Gastrocnemius medialis (tissue), 4 donors: ENCODE measurements at regions not wholly inside any gene's neighbourhood (a gene's known extent, or its start where the extent isn't known, plus 50 kb on each side); places are given as distances from the start of the nearest gene placed in this dataset.

Source experiments
- ATAC-seq, 2 donors: fragments of 150-250 bp; one replicate each; pipeline ENCODE4 v1.9.1; 2016
- DNase-seq, 2 donors: peaks; one replicate each; pipeline ENCODE4 v3.0.0-alpha.2; 2019
- H3K27ac ChIP-seq, 4 donors: fragments of 200-600 bp; sonication (generic); 1 replicate in 1 of 4; 2 replicates in 3 of 4; pipeline ENCODE4 v1.5.1; 2016 to 2018; ENCODE audit warnings: mild to moderate bottlenecking in 2 of 4, moderate library complexity in 1 of 4
- H3K27me3 ChIP-seq, 3 donors: fragments of 200-600 bp; sonication (generic) in 2 of 3; 1 replicate in 1 of 3; 2 replicates in 2 of 3; pipeline versions ENCODE4 v1.5.1 to v1.6.0; 2016 to 2019; ENCODE audit warnings: mild to moderate bottlenecking in 1 of 3, moderate library complexity in 1 of 3
- H3K36me3 ChIP-seq, 2 donors: fragments of 200-600 bp; sonication (generic) in 1 of 2; one replicate each; pipeline ENCODE4 v1.5.1; 2017 to 2018
- H3K4me1 ChIP-seq, 2 donors: fragments of 200-600 bp; sonication (generic) in 1 of 2; one replicate each; pipeline ENCODE4 v1.5.1; 2016 to 2017; ENCODE audit warnings: mild to moderate bottlenecking in 2 of 2
- H3K4me3 ChIP-seq, 4 donors: fragments of 200-600 bp; sonication (generic) in 3 of 4; 1 replicate in 1 of 4; 2 replicates in 3 of 4; pipeline ENCODE4 v1.5.1; 2016 to 2019; ENCODE audit warnings: mild to moderate bottlenecking in 2 of 4
- H3K9me3 ChIP-seq, 3 donors: fragments of 200-600 bp; sonication (generic) in 2 of 3; 1 replicate in 1 of 3; 2 replicates in 2 of 3; pipeline ENCODE4 v1.5.1; 2016 to 2019
- POLR2A ChIP-seq, 2 donors: fragments of 450-650 bp; IDR thresholded peaks; one replicate each; pipeline ENCODE4 v1.6.1; 2017; ENCODE audit warnings: antibody characterized with exemption in 2 of 2, mild to moderate bottlenecking in 2 of 2, moderate library complexity in 2 of 2
- in situ Hi-C, 4 donors: fragments of 200-750 bp; cut with MboI; loops; one replicate each; pipeline versions ENCODE4 v1.15.0 to v1.8.0; 2017; ENCODE audit warnings: low sequenced_read_pairs in 4 of 4
- intact Hi-C: fragments of 100-400 bp; cut with DNase I; formaldehyde crosslinking; loops from one replicate; pipeline ENCODE4 v1.15.1; 2023; ENCODE audit warnings: low total_unique reads
- TF ChIP-seq, protein P1 (sequence below), 5 experiments: fragments of 450-650 bp in 3 of 5; fragments of 200-600 bp in 2 of 5; sonication (generic) in 2 of 5; IDR thresholded peaks in 4 of 5; conservative IDR thresholded peaks in 1 of 5; 1 replicate in 4 of 5; 2 replicates in 1 of 5; pipeline ENCODE4 v1.5.1; 2016 to 2019; ENCODE audit warnings: antibody characterized with exemption in 5 of 5, mild to moderate bottlenecking in 3 of 5, moderate library complexity in 3 of 5

DNA sequence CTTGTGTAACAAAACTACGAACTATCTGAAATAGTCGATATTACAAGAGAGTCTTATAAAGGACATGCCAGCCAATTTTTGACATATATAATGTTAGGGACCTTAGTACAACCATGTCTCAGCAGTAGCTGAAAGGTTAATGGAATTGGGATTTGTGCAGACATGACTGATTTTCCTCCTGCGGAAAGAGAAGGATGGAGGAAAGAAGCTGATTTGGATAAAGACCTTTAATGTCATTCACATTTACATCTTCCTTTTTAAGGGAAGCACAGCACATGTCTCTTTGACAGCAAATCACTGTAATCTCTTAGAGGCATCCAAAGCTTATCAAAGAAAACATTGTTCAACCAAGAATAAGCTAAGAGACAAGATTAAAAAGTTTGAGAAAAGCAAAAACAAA lies 1976.2 kb upstream of the IGFBP7 start:
- Histone ChIP-seq H3K4me1 (no peaks in the 10 kb centered on the region), H3K36me3 (no peaks in the 10 kb centered on the region), H3K4me3 (no peak overlapping the region), H3K27ac (no peak overlapping the region), H3K27me3 (no peaks in the 10 kb centered on the region), H3K9me3 (no peaks in the 10 kb centered on the region)
- no peak for TF ChIP-seq POLR2A (IDR thresholded peaks at IDR 0.05)
- TF ChIP-seq, protein P1, sequence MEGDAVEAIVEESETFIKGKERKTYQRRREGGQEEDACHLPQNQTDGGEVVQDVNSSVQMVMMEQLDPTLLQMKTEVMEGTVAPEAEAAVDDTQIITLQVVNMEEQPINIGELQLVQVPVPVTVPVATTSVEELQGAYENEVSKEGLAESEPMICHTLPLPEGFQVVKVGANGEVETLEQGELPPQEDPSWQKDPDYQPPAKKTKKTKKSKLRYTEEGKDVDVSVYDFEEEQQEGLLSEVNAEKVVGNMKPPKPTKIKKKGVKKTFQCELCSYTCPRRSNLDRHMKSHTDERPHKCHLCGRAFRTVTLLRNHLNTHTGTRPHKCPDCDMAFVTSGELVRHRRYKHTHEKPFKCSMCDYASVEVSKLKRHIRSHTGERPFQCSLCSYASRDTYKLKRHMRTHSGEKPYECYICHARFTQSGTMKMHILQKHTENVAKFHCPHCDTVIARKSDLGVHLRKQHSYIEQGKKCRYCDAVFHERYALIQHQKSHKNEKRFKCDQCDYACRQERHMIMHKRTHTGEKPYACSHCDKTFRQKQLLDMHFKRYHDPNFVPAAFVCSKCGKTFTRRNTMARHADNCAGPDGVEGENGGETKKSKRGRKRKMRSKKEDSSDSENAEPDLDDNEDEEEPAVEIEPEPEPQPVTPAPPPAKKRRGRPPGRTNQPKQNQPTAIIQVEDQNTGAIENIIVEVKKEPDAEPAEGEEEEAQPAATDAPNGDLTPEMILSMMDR (IDR thresholded peaks at IDR 0.05 in 4 of 5, conservative IDR thresholded peaks at IDR 0.05 in 1 of 5): no peak
- ATAC-seq (no peak), DNase-seq (no peak)
- intact Hi-C loops: no loop called here
- in situ Hi-C loops: no loop called here

DNA sequence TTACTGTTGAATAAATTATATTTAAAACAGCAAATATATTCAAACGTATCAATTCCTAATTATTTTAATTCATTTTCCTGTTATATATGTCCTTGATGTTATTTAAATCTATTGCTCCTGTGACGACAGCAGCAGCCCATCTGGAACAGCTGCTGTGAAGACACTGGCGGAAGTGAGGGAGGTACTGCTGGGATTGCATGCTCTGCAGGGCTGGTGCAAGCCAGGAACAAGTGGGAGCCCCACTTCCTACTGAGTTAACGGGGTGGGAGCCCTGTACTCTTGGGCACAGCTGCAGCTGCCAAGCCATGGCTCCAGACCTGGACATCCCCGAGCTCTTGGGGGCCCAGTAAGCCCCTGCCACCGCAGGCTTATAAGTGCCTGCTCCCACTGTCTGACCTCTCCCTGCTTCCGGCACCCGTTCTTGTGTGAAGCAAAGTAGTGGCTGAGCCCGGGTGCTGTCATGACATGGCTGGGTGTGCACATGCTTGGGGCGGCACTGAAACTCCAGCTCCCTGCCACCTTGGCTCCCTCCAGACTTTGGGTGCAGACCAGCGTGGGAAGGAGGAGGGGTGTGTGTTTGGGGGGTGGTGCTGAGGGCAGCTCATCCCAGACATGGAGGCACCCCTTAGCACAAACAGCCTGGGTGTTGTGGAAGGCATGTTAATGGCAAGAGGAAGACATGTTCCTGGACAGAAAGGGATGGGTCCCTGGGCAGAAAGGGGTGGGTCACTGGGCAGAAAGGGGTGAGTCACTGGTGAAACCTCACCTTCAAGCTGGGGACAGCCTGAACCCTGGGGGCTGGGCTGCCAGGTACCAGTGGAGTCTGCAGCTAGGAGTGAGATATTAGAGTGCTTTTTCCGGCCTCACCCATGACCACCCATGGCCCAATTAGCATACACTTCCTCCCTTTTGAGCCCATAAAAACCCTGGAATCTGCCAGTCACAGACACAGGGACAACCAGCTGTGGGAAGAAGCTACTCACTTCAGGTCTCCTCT lies 1981.3 kb upstream of the IGFBP7 start:
- in situ Hi-C loops (no loop called here), intact Hi-C loops (no loop called here)
- Histone ChIP-seq H3K36me3 (no peaks in the 10 kb centered on the region), H3K4me3 (no peak overlapping the region), H3K27me3 (no peaks in the 10 kb centered on the region), H3K27ac (no peak overlapping the region), H3K4me1 (no peaks in the 10 kb centered on the region), H3K9me3 (no peaks in the 10 kb centered on the region)
- TF ChIP-seq POLR2A (IDR thresholded peaks at IDR 0.05): no peak
- TF ChIP-seq, protein P1 (IDR thresholded peaks at IDR 0.05 in 4 of 5, conservative IDR thresholded peaks at IDR 0.05 in 1 of 5): no peak
- no peak for DNase-seq
- ATAC-seq: no peak

- ATAC-seq: no peak
- in situ Hi-C loops: no loop called here
Measured at GRCh38 chr4:59094505-59094904, 1984.3 kb upstream of the IGFBP7 start.

GRCh38 chr4:59102311-59102710 lies 1992.1 kb upstream of the IGFBP7 start:
- H3K27me3 ChIP-seq: no peaks in the 10 kb centered on the region
- H3K4me1 ChIP-seq: no peaks in the 10 kb centered on the region
- H3K36me3 ChIP-seq: no peaks in the 10 kb centered on the region
- no peak overlapping the region for H3K4me3 ChIP-seq
- H3K9me3 ChIP-seq: no peaks in the 10 kb centered on the region
- in situ Hi-C loops: no loop called here
- DNase-seq (no peak), ATAC-seq (no peak)
- intact Hi-C loops: no loop called here
- no peak for TF ChIP-seq POLR2A (IDR thresholded peaks at IDR 0.05)
- TF ChIP-seq, protein P1 (IDR thresholded peaks at IDR 0.05 in 4 of 5, conservative IDR thresholded peaks at IDR 0.05 in 1 of 5): no peak
- no peak overlapping the region for H3K27ac ChIP-seq

More at GRCh38 chr4:59094505-59094904, 1984.3 kb upstream of the IGFBP7 start:
- Histone ChIP-seq H3K4me1 (no peaks in the 10 kb centered on the region), H3K4me3 (no peak overlapping the region), H3K27me3 (no peaks in the 10 kb centered on the region), H3K9me3 (no peaks in the 10 kb centered on the region), H3K27ac (no peak overlapping the region), H3K36me3 (no peaks in the 10 kb centered on the region)
- no peak for DNase-seq
- intact Hi-C loops: no loop called here
- TF ChIP-seq, protein P1 (IDR thresholded peaks at IDR 0.05 in 4 of 5, conservative IDR thresholded peaks at IDR 0.05 in 1 of 5): no peak
- TF ChIP-seq POLR2A (IDR thresholded peaks at IDR 0.05): no peak
